ENCODE measurements at regions not wholly inside any gene's neighbourhood (a gene's known extent, or its start where the extent isn't known, plus 50 kb on each side); places are given as distances from the start of the nearest gene placed in this dataset.

GRCh38 chr1:201749059-201749690 lies 79.8 kb upstream of the IPO9 start:
- DNase-seq (ENCODE audit: low spot score) = no peak

GRCh38 chr1:201750120-201750519 lies 78.8 kb upstream of the IPO9 start:
- no peak for DNase-seq (ENCODE audit: low spot score)

- DNase-seq (ENCODE audit: low spot score) = no peak
These were observed 78.0 kb upstream of the IPO9 start for GRCh38 chr1:201750934-201751333.

GRCh38 chr1:201751872-201752271 lies 77.1 kb upstream of the IPO9 start:
- DNase-seq (ENCODE audit: low spot score) = no peak

GRCh38 chr1:201752333-201752732 lies 76.6 kb upstream of the IPO9 start:
- DNase-seq (ENCODE audit: low spot score) = no peak

- no peak for DNase-seq (ENCODE audit: low spot score)
These were observed 75.5 kb upstream of the IPO9 start for GRCh38 chr1:201753492-201753891.

GRCh38 chr1:201754353-201754752 lies 74.6 kb upstream of the IPO9 start:
- no peak for DNase-seq (ENCODE audit: low spot score)

- no peak for DNase-seq (ENCODE audit: low spot score)
These were observed 73.8 kb upstream of the IPO9 start for GRCh38 chr1:201755200-201755599.

- DNase-seq (ENCODE audit: low spot score) = no peak
These were observed 72.6 kb upstream of the IPO9 start for GRCh38 chr1:201756406-201756805.

- DNase-seq (ENCODE audit: low spot score) = no peak
These were observed 70.4 kb upstream of the IPO9 start for GRCh38 chr1:201758499-201759050.

- DNase-seq (ENCODE audit: low spot score) = no peak
These were observed 69.7 kb upstream of the IPO9 start for GRCh38 chr1:201759194-201759815.

GRCh38 chr1:201760516-201760915 lies 68.4 kb upstream of the IPO9 start:
- no peak for DNase-seq (ENCODE audit: low spot score)

- no peak for DNase-seq (ENCODE audit: low spot score)
These were observed 67.8 kb upstream of the IPO9 start for GRCh38 chr1:201761178-201761577.

- DNase-seq (ENCODE audit: low spot score) = no peak
These were observed 67.1 kb upstream of the IPO9 start for GRCh38 chr1:201761871-201762270.

GRCh38 chr1:201762381-201762780 lies 66.6 kb upstream of the IPO9 start:
- DNase-seq (ENCODE audit: low spot score) = no peak

- no peak for DNase-seq (ENCODE audit: low spot score)
These were observed 65.4 kb upstream of the IPO9 start for GRCh38 chr1:201763455-201764140.

GRCh38 chr1:201764166-201764565 lies 64.8 kb upstream of the IPO9 start:
- DNase-seq (ENCODE audit: low spot score) = no peak

- no peak for DNase-seq (ENCODE audit: low spot score)
These were observed 64.4 kb upstream of the IPO9 start for GRCh38 chr1:201764579-201764978.

GRCh38 chr1:201766131-201766866 lies 62.7 kb upstream of the IPO9 start:
- peak; percentile 11 for DNase-seq (ENCODE audit: low spot score)

- no peak for DNase-seq (ENCODE audit: low spot score)
These were observed 61.6 kb upstream of the IPO9 start for GRCh38 chr1:201767339-201767738.

GRCh38 chr1:201769072-201769471 lies 59.9 kb upstream of the IPO9 start:
- no peak for DNase-seq (ENCODE audit: low spot score)

GRCh38 chr1:201769966-201770365 lies 59.0 kb upstream of the IPO9 start:
- DNase-seq (ENCODE audit: low spot score) = no peak

GRCh38 chr1:201771466-201771865 lies 57.5 kb upstream of the IPO9 start:
- DNase-seq (ENCODE audit: low spot score) = no peak
